Esophagus squamous epithelium (tissue), 5 donors: ENCODE measurements at regions not wholly inside any gene's neighbourhood (a gene's known extent, or its start where the extent isn't known, plus 50 kb on each side); places are given as distances from the start of the nearest gene placed in this dataset.
A peak's percentile ranks its signal among the peaks of the same experiment; 100 is the strongest.
"Not testable (repeated sequence)": the region's sequence is repeated elsewhere in the genome, so short reads cannot be mapped to it uniquely, and the experiment has no call there.

Experiments used
- DNase-seq: peaks from one replicate; lab custom pipeline; 2025; lab: John Stamatoyannopoulos, UW
- H3K27ac ChIP-seq, 4 donors: fragments of 200-600 bp; sonication (generic); one replicate each; pipeline ENCODE4 v1.5.1; 2016 to 2019; ENCODE audit warnings: mild to moderate bottlenecking in 1 of 4
- H3K27me3 ChIP-seq, 4 donors: fragments of 200-600 bp; sonication (generic); 1 replicate in 3 of 4; 2 replicates in 1 of 4; pipeline versions ENCODE4 v1.5.1 to v1.6.0; 2017 to 2021; ENCODE audit warnings: antibody characterized with exemption in 1 of 4
- H3K36me3 ChIP-seq, 3 donors: fragments of 200-600 bp; sonication (generic); one replicate each; pipeline ENCODE4 v1.5.1; 2016 to 2019
- H3K4me1 ChIP-seq, 3 donors: fragments of 200-600 bp; sonication (generic); one replicate each; pipeline ENCODE4 v1.5.1; 2017 to 2019
- H3K4me3 ChIP-seq, 4 donors: fragments of 200-600 bp; sonication (generic); 1 replicate in 3 of 4; 2 replicates in 1 of 4; pipeline ENCODE4 v1.5.1; 2016 to 2019; ENCODE audit warnings: mild to moderate bottlenecking in 2 of 4, moderate library complexity in 1 of 4
- H3K9me3 ChIP-seq, 3 donors: fragments of 200-600 bp; sonication (generic); one replicate each; pipeline ENCODE4 v1.5.1; 2016 to 2019
- CTCF ChIP-seq, 6 experiments: fragments of 450-650 bp in 4 of 6; fragments of 200-600 bp in 2 of 6; sonication (generic) in 2 of 6; IDR thresholded peaks; one replicate each; pipeline ENCODE4 v1.5.1; 2016 to 2019; ENCODE audit warnings: antibody characterized with exemption in 6 of 6, mild to moderate bottlenecking in 4 of 6, moderate library complexity in 4 of 6
- POLR2A ChIP-seq, 4 donors: fragments of 450-650 bp; IDR thresholded peaks; one replicate each; pipeline ENCODE4 v1.6.1; 2017; ENCODE audit warnings: antibody characterized with exemption in 4 of 4, mild to moderate bottlenecking in 4 of 4, moderate library complexity in 3 of 4
- WGBS, 2 donors: methylation state at CpG; one replicate each; pipeline ENCODE4 v1.1.5; 2018; 5-methylcytosine and 5-hydroxymethylcytosine counted together
- intact Hi-C: fragments of 100-400 bp; cut with DNase I; formaldehyde crosslinking; loops from one replicate; pipeline ENCODE4 v1.15.0; 2022
- donor health status: DM: yes; HTN: yes; CAD: no.

DNA sequence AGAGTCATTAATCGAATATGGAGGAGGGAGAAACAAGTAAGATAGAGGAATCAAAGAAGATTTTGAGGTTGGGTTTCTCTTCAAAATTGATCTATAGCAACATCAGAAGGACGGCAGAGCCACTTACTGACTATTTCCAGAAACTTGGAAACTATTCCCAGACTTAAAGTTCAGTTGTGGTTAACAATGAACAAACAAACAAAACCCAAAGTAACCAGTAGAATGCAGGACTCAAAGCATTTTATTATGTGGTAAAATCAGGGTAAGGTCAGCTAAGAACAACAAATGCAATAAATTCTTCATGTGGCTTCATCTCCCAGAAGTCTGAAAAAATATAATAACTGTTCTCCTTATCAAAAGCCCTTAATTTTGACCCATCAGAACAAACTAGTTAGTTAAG is 54.9 kb upstream of the OSMR start:
- DNase-seq = no peak
- no peak overlapping the region for H3K27ac ChIP-seq
- WGBS, 2 donors = 62 to 69% methylated on average over 2 of the region's 2 CpGs

GRCh38 chr5:38793099-38793498 is 52.7 kb upstream of the OSMR start:
- peaks cover 2 to 9% (median 8%) of the 10 kb centered on the region in 3 donors for H3K4me1 ChIP-seq

More for the DNA sequence above, 54.9 kb upstream of the OSMR start:
- intact Hi-C loops = no loop called here
- Histone ChIP-seq H3K27me3 (no peaks in the 10 kb centered on the region), H3K4me3 (no peak overlapping the region), H3K36me3 (no peaks in the 10 kb centered on the region), H3K9me3 (no peaks in the 10 kb centered on the region), H3K4me1 (peaks cover 0 to 2% (median 0%) of the 10 kb centered on the region in 3 donors)
- no peak for TF ChIP-seq POLR2A (IDR thresholded peaks at IDR 0.05)
- no peak for TF ChIP-seq CTCF (IDR thresholded peaks at IDR 0.05)

GRCh38 chr5:38794037-38794436 is 51.8 kb upstream of the OSMR start:
- H3K4me1 ChIP-seq, DNase-seq, H3K9me3 ChIP-seq, H3K27ac ChIP-seq, intact Hi-C loops, H3K4me3 ChIP-seq, H3K36me3 ChIP-seq, H3K27me3 ChIP-seq: not testable (repeated sequence)
- WGBS, 2 donors = 76 to 85% methylated on average over 7 of the region's 7 CpGs

More at GRCh38 chr5:38793099-38793498, 52.7 kb upstream of the OSMR start:
- no peaks in the 10 kb centered on the region for H3K36me3 ChIP-seq
- H3K4me3 ChIP-seq = no peak overlapping the region
- no peak for DNase-seq
- intact Hi-C loops = no loop called here
- no peaks in the 10 kb centered on the region for H3K9me3 ChIP-seq
- no peak overlapping the region for H3K27ac ChIP-seq
- 79 to 100% methylated on average over 1 to 3 of the region's 3 CpGs for WGBS, 2 donors
- no peak for TF ChIP-seq POLR2A (IDR thresholded peaks at IDR 0.05)
- no peak for TF ChIP-seq CTCF (IDR thresholded peaks at IDR 0.05)
- H3K27me3 ChIP-seq = no peaks in the 10 kb centered on the region

DNA sequence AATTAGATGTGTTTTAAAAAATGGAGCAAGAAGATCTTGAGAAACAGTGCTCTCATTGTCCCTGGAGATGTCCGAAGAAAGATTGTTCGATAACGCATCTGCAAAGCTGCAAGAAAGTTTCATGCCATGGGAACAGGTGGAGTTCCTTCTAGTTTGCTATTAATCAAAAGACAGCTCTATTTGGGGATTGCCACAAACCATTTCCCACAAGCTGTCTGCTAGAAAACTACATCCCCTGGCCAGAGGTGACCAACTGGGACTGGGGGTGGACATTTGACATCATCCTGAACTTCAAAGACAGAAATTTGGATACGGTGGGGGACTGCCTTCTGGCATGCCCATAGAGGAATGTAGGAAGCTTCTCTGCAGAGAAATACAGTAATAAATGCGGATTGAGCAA is 50.8 kb upstream of the OSMR start:
- peak overlapping the region in 1 of 4 donors; percentile 71 for H3K27ac ChIP-seq
- intact Hi-C loops = no loop called here
- H3K4me3 ChIP-seq = no peak overlapping the region
- peaks cover 2 to 12% (median 8%) of the 10 kb centered on the region in 3 donors for H3K4me1 ChIP-seq
- no peaks in the 10 kb centered on the region for H3K9me3 ChIP-seq
- H3K27me3 ChIP-seq = no peaks in the 10 kb centered on the region
- no peaks in the 10 kb centered on the region for H3K36me3 ChIP-seq
- DNase-seq = no peak
- TF ChIP-seq CTCF (IDR thresholded peaks at IDR 0.05) = no peak
- no peak for TF ChIP-seq POLR2A (IDR thresholded peaks at IDR 0.05)
- 85% methylated on average over 5 of the region's 5 CpGs for WGBS, 2 donors

DNA sequence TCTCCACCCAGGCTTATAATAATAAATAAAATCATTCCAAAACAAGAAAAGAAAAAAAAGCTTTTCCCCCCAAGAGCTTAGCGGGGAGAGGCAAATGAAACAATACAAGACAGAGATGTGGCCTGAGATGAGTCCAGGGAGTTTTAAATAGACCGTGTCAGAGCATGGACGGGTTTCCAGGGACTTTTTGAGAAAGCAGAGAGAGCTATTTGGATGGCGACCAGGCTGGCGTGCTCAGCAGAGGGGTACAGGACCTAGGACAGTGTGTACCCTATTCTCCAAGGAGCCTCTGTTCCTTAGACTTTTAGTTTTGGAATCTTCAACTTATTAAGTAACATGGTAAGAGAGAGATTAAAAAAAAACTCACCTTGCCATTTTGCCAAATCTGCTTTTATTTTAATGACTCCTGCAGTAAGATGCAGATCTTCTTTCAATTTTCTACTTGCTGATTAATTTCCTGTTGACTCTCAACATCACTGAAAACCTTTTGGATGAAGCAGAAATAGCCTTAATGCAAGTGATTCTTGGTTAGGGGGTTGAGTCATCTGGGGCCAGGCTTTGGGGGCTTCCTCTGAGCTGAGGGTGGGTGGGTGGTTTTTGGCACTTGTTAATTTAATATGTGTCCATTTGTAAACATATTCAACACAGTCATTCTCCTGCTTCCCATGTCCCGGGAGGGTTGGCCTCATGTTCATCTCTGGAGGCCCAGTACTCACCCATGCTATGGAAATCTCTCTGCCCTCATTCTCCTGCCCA is 49.6 kb upstream of the OSMR start:
- TF ChIP-seq CTCF (IDR thresholded peaks at IDR 0.05) = no peak
- TF ChIP-seq POLR2A (IDR thresholded peaks at IDR 0.05) = no peak
- intact Hi-C loops = no loop called here
- Histone ChIP-seq H3K27me3 (no peaks in the 10 kb centered on the region), H3K9me3 (no peaks in the 10 kb centered on the region), H3K27ac (peak overlapping the region in 3 of 4 donors; percentile 71 to 73 (median 71)), H3K36me3 (no peaks in the 10 kb centered on the region), H3K4me1 (peaks cover 2 to 16% (median 8%) of the 10 kb centered on the region in 3 donors), H3K4me3 (no peak overlapping the region)
- DNase-seq = no peak
- 30 to 42% methylated on average over 6 of the region's 6 CpGs for WGBS, 2 donors
